ENCODE measurements at regions not wholly inside any gene's neighbourhood (a gene's known extent, or its start where the extent isn't known, plus 50 kb on each side); places are given as distances from the start of the nearest gene placed in this dataset.

GRCh38 chr12:4112290-4112689 is 161.3 kb upstream of the CCND2 start:
- TF ChIP-seq MTA1 (CRISPR knock-in tag; IDR thresholded peaks at IDR 0.05; ENCODE audit: borderline replicate concordance) = no peak
- TF ChIP-seq GTF3A (CRISPR knock-in tag; conservative IDR thresholded peaks at IDR 0.05) = no peak
- TF ChIP-seq ZNF446 (CRISPR knock-in tag; IDR thresholded peaks at IDR 0.05) = no peak
- TF ChIP-seq NR2F6 (IDR thresholded peaks at IDR 0.05) = no peak
- TF ChIP-seq NR2F6 (CRISPR knock-in tag; IDR thresholded peaks at IDR 0.05) = no peak
- TF ChIP-seq ZNF577 (CRISPR knock-in tag; IDR thresholded peaks at IDR 0.05; ENCODE audit: borderline replicate concordance, low read depth) = no peak
- no peak for TF ChIP-seq TEAD3 (CRISPR knock-in tag; optimal IDR thresholded peaks at IDR 0.05; ENCODE audit: borderline replicate concordance)
- TF ChIP-seq, protein P1, sequence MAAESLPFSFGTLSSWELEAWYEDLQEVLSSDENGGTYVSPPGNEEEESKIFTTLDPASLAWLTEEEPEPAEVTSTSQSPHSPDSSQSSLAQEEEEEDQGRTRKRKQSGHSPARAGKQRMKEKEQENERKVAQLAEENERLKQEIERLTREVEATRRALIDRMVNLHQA (CRISPR knock-in tag; IDR thresholded peaks at IDR 0.05) = no peak
- Histone ChIP-seq H3K9ac (ENCODE audit: insufficient read depth, low read depth, low read length) (no peak overlapping the region), H4K20me1 (ENCODE audit: insufficient read depth, low read length) (no peaks in the 10 kb centered on the region), H3K27ac (ENCODE audit: extremely low read length, insufficient read depth, low read length) (no peak overlapping the region), H3K79me2 (ENCODE audit: insufficient read depth, low read length) (no peaks in the 10 kb centered on the region), H3K27me3 (ENCODE audit: control insufficient read depth in 1 of 2, insufficient read depth in 2 of 2, low read length in 2 of 2) (peaks cover 0 to 1% of the 10 kb centered on the region in 2 experiments; a peak in 1 of 5 replicates), H2AFZ (ENCODE audit: low read length) (no peak overlapping the region), H3K4me1 (ENCODE audit: insufficient read depth, low read length) (no peaks in the 10 kb centered on the region), H3K9me3 (ENCODE audit: low read length) (no peaks in the 10 kb centered on the region), H3K4me2 (ENCODE audit: low read depth, low read length) (no peak overlapping the region), H3K36me3 (replicated peaks in 1 of 2; ENCODE audit: control insufficient read depth in 1 of 2, insufficient read depth in 2 of 2, low read length in 2 of 2) (no peaks in the 10 kb centered on the region), H3K4me3 (replicated peaks in 1 of 3; ENCODE audit: insufficient read depth in 1 of 3, low read depth in 2 of 3, low read length in 3 of 3) (no peak overlapping the region)
- POLR2A ChIA-PET = no interaction called here
- no TSS peak for BruUV-seq (replicated peaks)
- intact Hi-C loops (cut with micrococcal nuclease; ENCODE audit: unreplicated experiment) = no loop called here
- CTCF ChIA-PET (ENCODE audit: low intra/inter-chr PET ratio, low total read pairs) = no interaction called here
- WGBS (ENCODE audit: low lambda C conversion rate) = 45% methylated on average over 5 of the region's 7 CpGs
- DNase-seq (ENCODE audit: low spot score) (no peak), ATAC-seq (no peak), FAIRE-seq (no peak)
- in situ Hi-C loops (cut with HindIII; ENCODE audit: extremely low pct_ligation_motif_present, low pct_unique_long_range_greater_than_20kb) = no loop called here

- H3K27ac ChIP-seq (ENCODE audit: extremely low read length, insufficient read depth, low read length) = no peak overlapping the region
- DNase-seq (ENCODE audit: low spot score) (no peak), ATAC-seq (no peak), FAIRE-seq (no peak)
- no peaks in the 10 kb centered on the region for H3K27me3 ChIP-seq (ENCODE audit: control insufficient read depth in 1 of 2, insufficient read depth in 2 of 2, low read length in 2 of 2)
- no peaks in the 10 kb centered on the region for H3K9me3 ChIP-seq (ENCODE audit: low read length)
- ChIA-PET POLR2A (no interaction called here), CTCF (ENCODE audit: low intra/inter-chr PET ratio, low total read pairs) (no interaction called here)
- H2AFZ ChIP-seq (ENCODE audit: low read length) = no peak overlapping the region
- H3K4me3 ChIP-seq (replicated peaks in 1 of 3; ENCODE audit: insufficient read depth in 1 of 3, low read depth in 2 of 3, low read length in 3 of 3) = no peak overlapping the region
- in situ Hi-C loops (cut with HindIII; ENCODE audit: extremely low pct_ligation_motif_present, low pct_unique_long_range_greater_than_20kb) (no loop called here), intact Hi-C loops (cut with micrococcal nuclease; ENCODE audit: unreplicated experiment) (no loop called here)
- BruUV-seq (replicated peaks) = no TSS peak
- H4K20me1 ChIP-seq (ENCODE audit: insufficient read depth, low read length) = no peaks in the 10 kb centered on the region
- WGBS (ENCODE audit: low lambda C conversion rate) = 78% methylated on average over 5 of the region's 5 CpGs
- H3K4me2 ChIP-seq (ENCODE audit: low read depth, low read length) = no peak overlapping the region
- no peaks in the 10 kb centered on the region for H3K79me2 ChIP-seq (ENCODE audit: insufficient read depth, low read length)
- no peaks in the 10 kb centered on the region for H3K36me3 ChIP-seq (replicated peaks in 1 of 2; ENCODE audit: control insufficient read depth in 1 of 2, insufficient read depth in 2 of 2, low read length in 2 of 2)
- no peak overlapping the region for H3K9ac ChIP-seq (ENCODE audit: insufficient read depth, low read depth, low read length)
- H3K4me1 ChIP-seq (ENCODE audit: insufficient read depth, low read length) = no peaks in the 10 kb centered on the region
- TF ChIP-seq PAX8 (CRISPR knock-in tag; IDR thresholded peaks at IDR 0.05; ENCODE audit: borderline replicate concordance) (no peak), ZNF496 (CRISPR knock-in tag; IDR thresholded peaks at IDR 0.05; ENCODE audit: insufficient replicate concordance) (no peak), SP4 (CRISPR knock-in tag; IDR thresholded peaks at IDR 0.05) (no peak), MTA3 (CRISPR knock-in tag; IDR thresholded peaks at IDR 0.05) (no peak), EZH2 (conservative IDR thresholded peaks at IDR 0.05; ENCODE audit: low read depth, low read length) (no peak), FIP1L1 (IDR thresholded peaks at IDR 0.05; ENCODE audit: borderline replicate concordance, insufficient read depth, low read depth, low read length) (no peak), ZNF33A (CRISPR knock-in tag; IDR thresholded peaks at IDR 0.05; ENCODE audit: borderline replicate concordance) (no peak), ZMYM4 (CRISPR knock-in tag; IDR thresholded peaks at IDR 0.05) (no peak), ZNF766 (CRISPR knock-in tag; IDR thresholded peaks at IDR 0.05; ENCODE audit: borderline replicate concordance) (no peak), NR3C1 (CRISPR knock-in tag; IDR thresholded peaks at IDR 0.05) (no peak), PHF20 (CRISPR knock-in tag; IDR thresholded peaks at IDR 0.05) (no peak), SRY (CRISPR knock-in tag; IDR thresholded peaks at IDR 0.05) (no peak), ZFP36 (IDR thresholded peaks at IDR 0.05; ENCODE audit: borderline replicate concordance, low read depth, low read length, partially characterized antibody) (no peak), ISX (CRISPR knock-in tag; conservative IDR thresholded peaks at IDR 0.05) (no peak)
Observed at GRCh38 chr12:4111010-4111409, 162.6 kb upstream of the CCND2 start.
